ENCODE measurements at regions not wholly inside any gene's neighbourhood (a gene's known extent, or its start where the extent isn't known, plus 50 kb on each side); places are given as distances from the start of the nearest gene placed in this dataset.

DNA sequence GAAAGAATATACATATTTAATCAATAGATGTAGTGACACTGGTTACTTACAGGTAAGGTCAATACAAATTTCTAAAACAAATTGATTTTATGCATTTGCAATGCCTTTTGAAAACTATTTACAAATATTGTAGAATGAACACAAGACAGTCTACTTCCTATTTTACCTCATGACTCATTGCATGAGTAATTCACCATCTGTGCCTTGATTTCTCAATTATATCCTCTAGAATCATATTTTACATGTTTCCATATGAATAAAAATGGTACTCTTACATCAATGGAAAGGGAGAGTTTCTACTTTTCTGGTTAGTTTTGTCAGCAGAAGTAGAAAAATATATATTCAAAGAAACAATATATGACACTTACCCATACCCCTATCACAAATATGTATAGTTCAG lies 203.8 kb upstream of the CDH7 start:
- ChIA-PET CTCF (no interaction called here), POLR2A (ENCODE audit: unreplicated experiment) (no interaction called here)
- Histone ChIP-seq H3K27ac (no peak overlapping the region), H3K79me2 (ENCODE audit: low read depth) (no peaks in the 10 kb centered on the region), H3F3A (ENCODE audit: insufficient read depth, low read depth) (no peaks in the 10 kb centered on the region), H3K4me3 (no peak overlapping the region), H3K9me2 (ENCODE audit: insufficient read depth) (no peaks in the 10 kb centered on the region; the same call in 1 of the 2 replicates), H3K4me2 (no peak overlapping the region), H3K36me3 (ENCODE audit: low read depth) (no peaks in the 10 kb centered on the region), H4K20me1 (ENCODE audit: insufficient read depth) (no peaks in the 10 kb centered on the region), H3K9me3 (ENCODE audit: insufficient read depth, low read depth) (peaks cover 7% of the 10 kb centered on the region; the same call in 1 of the 2 replicates), H3K4me1 (replicated peaks; ENCODE audit: insufficient read depth) (0 out of 2 replicates have a peak, but pooled peaks cover 7% of the 10 kb centered on the region), H3K27me3 (ENCODE audit: insufficient read depth, low read depth) (no peaks in the 10 kb centered on the region), H2AFZ (peak overlapping the region; percentile 44; the same call in 1 of the 2 replicates)
- intact Hi-C loops (cut with micrococcal nuclease; ENCODE audit: unreplicated experiment): no loop called here
- no peak for DNase-seq
- TF ChIP-seq EZH2 (IDR thresholded peaks at IDR 0.05; ENCODE audit: low read depth) (no peak), CTCF (conservative IDR thresholded peaks at IDR 0.05) (no peak)
- BruUV-seq (replicated peaks): no TSS peak

- no peaks in the 10 kb centered on the region for H4K20me1 ChIP-seq (ENCODE audit: insufficient read depth)
- no peak overlapping the region for H3K4me3 ChIP-seq
- no peaks in the 10 kb centered on the region for H3K27me3 ChIP-seq (ENCODE audit: insufficient read depth, low read depth)
- no peak for TF ChIP-seq EZH2 (IDR thresholded peaks at IDR 0.05; ENCODE audit: low read depth)
- TF ChIP-seq CTCF (conservative IDR thresholded peaks at IDR 0.05): no peak
- intact Hi-C loops (cut with micrococcal nuclease; ENCODE audit: unreplicated experiment): no loop called here
- DNase-seq: peak; percentile 1 to 61
- 0 out of 2 replicates have a peak, but pooled peaks cover 7% of the 10 kb centered on the region for H3K4me1 ChIP-seq (replicated peaks; ENCODE audit: insufficient read depth)
- peaks cover 7% of the 10 kb centered on the region; the same call in 1 of the 2 replicates for H3K9me3 ChIP-seq (ENCODE audit: insufficient read depth, low read depth)
- H3K36me3 ChIP-seq (ENCODE audit: low read depth): no peaks in the 10 kb centered on the region
- H2AFZ ChIP-seq: peak overlapping the region; percentile 52; the same call in 1 of the 2 replicates
- ChIA-PET CTCF (no interaction called here), POLR2A (ENCODE audit: unreplicated experiment) (no interaction called here)
- H3K27ac ChIP-seq: no peak overlapping the region
- H3F3A ChIP-seq (ENCODE audit: insufficient read depth, low read depth): no peaks in the 10 kb centered on the region
- H3K4me2 ChIP-seq: peak overlapping the region; percentile 11; the same call in 1 of the 2 replicates
- no peaks in the 10 kb centered on the region for H3K79me2 ChIP-seq (ENCODE audit: low read depth)
- no peaks in the 10 kb centered on the region; the same call in 1 of the 2 replicates for H3K9me2 ChIP-seq (ENCODE audit: insufficient read depth)
- no TSS peak for BruUV-seq (replicated peaks)
Observed at GRCh38 chr18:65544701-65545100, 206.1 kb upstream of the CDH7 start.

DNA sequence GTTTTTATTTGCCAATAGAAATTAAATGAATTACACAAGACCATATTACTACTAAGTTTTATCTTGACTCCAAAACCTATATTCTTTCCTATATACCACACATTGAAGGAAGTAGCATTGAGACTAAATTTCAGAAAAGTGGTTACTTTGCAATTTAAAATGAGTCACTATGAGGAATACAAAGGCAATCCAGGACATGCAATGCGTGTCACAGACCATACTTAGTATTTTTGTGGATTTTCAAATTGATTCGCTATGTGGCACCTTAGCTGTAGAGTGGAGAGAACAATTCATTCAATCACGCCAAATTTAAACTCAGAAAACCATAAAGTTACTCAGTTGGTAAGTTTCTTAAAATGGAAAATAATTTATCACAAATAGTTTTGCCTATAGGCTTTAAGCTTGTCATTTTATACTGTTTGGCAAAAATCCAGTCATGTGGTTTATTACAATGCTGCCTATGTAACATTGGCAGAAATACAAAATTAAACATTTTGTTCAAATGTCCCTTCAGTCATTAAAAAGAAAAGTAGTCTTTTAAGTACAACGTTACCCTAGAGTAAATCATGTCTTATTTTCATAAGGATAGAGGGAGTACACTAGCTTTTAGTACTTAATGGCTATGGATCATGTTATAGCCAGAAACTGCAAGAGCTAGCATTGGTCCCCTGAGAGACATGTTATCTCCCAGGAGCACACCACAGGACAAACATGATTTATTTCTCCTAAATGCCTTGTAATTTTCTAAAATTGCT lies 222.8 kb upstream of the CDH7 start:
- TF ChIP-seq CTCF (conservative IDR thresholded peaks at IDR 0.05) (no peak), EZH2 (IDR thresholded peaks at IDR 0.05; ENCODE audit: low read depth) (no peak)
- no peak for DNase-seq
- H3K9me2 ChIP-seq (ENCODE audit: insufficient read depth): no peaks in the 10 kb centered on the region
- no peaks in the 10 kb centered on the region for H4K20me1 ChIP-seq (ENCODE audit: insufficient read depth)
- no peak overlapping the region for H3K27ac ChIP-seq
- H3K9me3 ChIP-seq (ENCODE audit: insufficient read depth, low read depth): no peaks in the 10 kb centered on the region
- H3K4me2 ChIP-seq: no peak overlapping the region
- no peak overlapping the region for H3K4me3 ChIP-seq
- H2AFZ ChIP-seq: no peak overlapping the region
- no peaks in the 10 kb centered on the region for H3K79me2 ChIP-seq (ENCODE audit: low read depth)
- H3F3A ChIP-seq (ENCODE audit: insufficient read depth, low read depth): no peaks in the 10 kb centered on the region
- ChIA-PET CTCF (no interaction called here), POLR2A (ENCODE audit: unreplicated experiment) (no interaction called here)
- no peaks in the 10 kb centered on the region for H3K4me1 ChIP-seq (replicated peaks; ENCODE audit: insufficient read depth)
- H3K27me3 ChIP-seq (ENCODE audit: insufficient read depth, low read depth): no peaks in the 10 kb centered on the region
- H3K36me3 ChIP-seq (ENCODE audit: low read depth): no peaks in the 10 kb centered on the region
- no TSS peak for BruUV-seq (replicated peaks)
- intact Hi-C loops (cut with micrococcal nuclease; ENCODE audit: unreplicated experiment): no loop called here

Data from PC-9 (cell line).